ENCODE measurements at regions not wholly inside any gene's neighbourhood (a gene's known extent, or its start where the extent isn't known, plus 50 kb on each side); places are given as distances from the start of the nearest gene placed in this dataset.
"Not testable (repeated sequence)": the region's sequence is repeated elsewhere in the genome, so short reads cannot be mapped to it uniquely, and the experiment has no call there.

- no peak for DNase-seq
These were observed 192.3 kb downstream of the TMEM200A start for GRCh38 chr6:130558131-130558530.

GRCh38 chr6:130559166-130559565 lies 193.3 kb downstream of the TMEM200A start:
- DNase-seq: no peak

- no peak for DNase-seq
These were observed 194.4 kb downstream of the TMEM200A start for GRCh38 chr6:130560231-130560630.

GRCh38 chr6:130561159-130561558 lies 195.3 kb downstream of the TMEM200A start:
- not testable (repeated sequence) for DNase-seq

- no peak for DNase-seq
These were observed 199.9 kb downstream of the TMEM200A start for GRCh38 chr6:130565696-130566095.

GRCh38 chr6:130574146-130574545 lies 208.3 kb downstream of the TMEM200A start:
- no peak for DNase-seq

- DNase-seq: no peak
These were observed 209.7 kb downstream of the TMEM200A start for GRCh38 chr6:130575557-130575956.

GRCh38 chr6:130575971-130576370 lies 210.2 kb downstream of the TMEM200A start:
- DNase-seq: no peak

GRCh38 chr6:130577178-130577919 lies 211.5 kb downstream of the TMEM200A start:
- no peak for DNase-seq

- DNase-seq: no peak
These were observed 212.9 kb downstream of the TMEM200A start for GRCh38 chr6:130578713-130579112.

- DNase-seq: no peak
These were observed 217.5 kb downstream of the TMEM200A start for GRCh38 chr6:130583268-130583667.

GRCh38 chr6:130585587-130585986 lies 219.8 kb downstream of the TMEM200A start:
- no peak for DNase-seq

- no peak for DNase-seq
These were observed 222.1 kb downstream of the TMEM200A start for GRCh38 chr6:130587778-130588520.

GRCh38 chr6:130593200-130593599 lies 227.4 kb downstream of the TMEM200A start:
- DNase-seq: no peak

- no peak for DNase-seq
These were observed 228.1 kb downstream of the TMEM200A start for GRCh38 chr6:130593948-130594347.

GRCh38 chr6:130598021-130598989 lies 228.9 kb upstream of the SMLR1 start:
- DNase-seq: no peak

- DNase-seq: no peak
These were observed 226.3 kb upstream of the SMLR1 start for GRCh38 chr6:130600880-130601341.

GRCh38 chr6:130602151-130602770 lies 224.9 kb upstream of the SMLR1 start:
- no peak for DNase-seq

- no peak for DNase-seq
These were observed 223.8 kb upstream of the SMLR1 start for GRCh38 chr6:130603391-130603790.

GRCh38 chr6:130604841-130605399 lies 222.3 kb upstream of the SMLR1 start:
- no peak for DNase-seq

GRCh38 chr6:130610303-130610702 lies 216.9 kb upstream of the SMLR1 start:
- no peak for DNase-seq

- no peak for DNase-seq
These were observed 215.8 kb upstream of the SMLR1 start for GRCh38 chr6:130611366-130611765.
